ENCODE measurements at regions not wholly inside any gene's neighbourhood (a gene's known extent, or its start where the extent isn't known, plus 50 kb on each side); places are given as distances from the start of the nearest gene placed in this dataset.

DNA sequence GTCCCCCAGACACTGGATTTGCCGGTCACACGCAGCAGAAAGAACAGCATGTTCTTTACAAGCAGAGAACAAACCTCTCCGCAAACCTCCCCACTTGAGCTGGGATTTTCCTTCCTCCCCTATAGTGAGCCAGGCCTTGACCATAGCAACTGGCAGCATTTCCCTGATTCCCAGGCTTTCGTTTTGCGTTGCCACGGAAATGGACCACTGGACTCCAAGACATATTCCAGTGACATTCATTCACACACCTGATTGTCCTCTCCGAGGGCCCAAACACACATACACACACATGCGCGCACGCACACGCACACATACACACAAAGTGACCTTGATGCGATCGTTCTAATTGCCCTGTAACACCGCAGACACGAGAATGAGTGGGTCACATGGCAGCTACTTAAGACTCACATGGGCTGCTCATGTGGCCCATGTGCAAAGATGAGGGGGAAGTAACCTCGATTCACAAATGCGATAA is 80.9 kb upstream of the CPEB4 start:
- no peak for TF ChIP-seq ZFX (IDR thresholded peaks at IDR 0.05; ENCODE audit: borderline replicate concordance)
- TF ChIP-seq, protein P1, sequence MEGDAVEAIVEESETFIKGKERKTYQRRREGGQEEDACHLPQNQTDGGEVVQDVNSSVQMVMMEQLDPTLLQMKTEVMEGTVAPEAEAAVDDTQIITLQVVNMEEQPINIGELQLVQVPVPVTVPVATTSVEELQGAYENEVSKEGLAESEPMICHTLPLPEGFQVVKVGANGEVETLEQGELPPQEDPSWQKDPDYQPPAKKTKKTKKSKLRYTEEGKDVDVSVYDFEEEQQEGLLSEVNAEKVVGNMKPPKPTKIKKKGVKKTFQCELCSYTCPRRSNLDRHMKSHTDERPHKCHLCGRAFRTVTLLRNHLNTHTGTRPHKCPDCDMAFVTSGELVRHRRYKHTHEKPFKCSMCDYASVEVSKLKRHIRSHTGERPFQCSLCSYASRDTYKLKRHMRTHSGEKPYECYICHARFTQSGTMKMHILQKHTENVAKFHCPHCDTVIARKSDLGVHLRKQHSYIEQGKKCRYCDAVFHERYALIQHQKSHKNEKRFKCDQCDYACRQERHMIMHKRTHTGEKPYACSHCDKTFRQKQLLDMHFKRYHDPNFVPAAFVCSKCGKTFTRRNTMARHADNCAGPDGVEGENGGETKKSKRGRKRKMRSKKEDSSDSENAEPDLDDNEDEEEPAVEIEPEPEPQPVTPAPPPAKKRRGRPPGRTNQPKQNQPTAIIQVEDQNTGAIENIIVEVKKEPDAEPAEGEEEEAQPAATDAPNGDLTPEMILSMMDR (IDR thresholded peaks at IDR 0.05): no peak
- no peak overlapping the region for H3K27ac ChIP-seq

DNA sequence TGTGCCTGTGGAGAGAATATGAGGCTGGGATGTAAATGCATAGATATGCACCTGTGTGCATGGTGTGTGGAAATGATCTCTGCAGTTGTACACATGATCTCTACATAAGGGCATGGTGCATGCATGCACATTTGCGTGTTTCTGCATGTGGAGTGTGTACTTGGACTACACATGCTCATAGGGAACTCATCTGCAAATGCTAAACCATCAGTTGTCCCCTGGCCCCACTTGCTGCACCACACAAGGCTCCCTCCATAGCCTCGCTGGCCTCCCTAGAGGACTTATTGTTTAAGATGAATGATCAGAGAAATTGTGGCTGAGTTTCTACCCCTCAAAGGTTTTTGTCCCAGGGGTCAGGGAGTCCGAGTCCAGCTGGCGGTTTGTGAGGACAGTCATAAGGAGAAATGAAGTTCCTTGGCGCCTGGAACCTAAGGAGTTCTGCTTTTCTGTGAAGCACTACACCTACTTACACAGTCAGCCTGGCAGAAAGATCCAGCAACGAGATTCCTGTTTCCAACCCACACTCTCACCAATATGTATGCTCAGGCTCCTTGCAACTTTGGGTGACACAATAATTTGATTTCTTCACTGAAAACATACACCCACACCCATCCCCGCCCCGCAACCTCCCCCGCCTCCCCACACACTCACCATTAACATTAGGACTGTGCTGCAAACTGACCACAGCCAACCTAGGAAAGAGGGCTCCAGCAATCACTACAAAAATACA is 79.9 kb upstream of the CPEB4 start:
- TF ChIP-seq ZFX (IDR thresholded peaks at IDR 0.05; ENCODE audit: borderline replicate concordance): no peak
- TF ChIP-seq, protein P1 (IDR thresholded peaks at IDR 0.05): no peak
- no peak overlapping the region for H3K27ac ChIP-seq

DNA sequence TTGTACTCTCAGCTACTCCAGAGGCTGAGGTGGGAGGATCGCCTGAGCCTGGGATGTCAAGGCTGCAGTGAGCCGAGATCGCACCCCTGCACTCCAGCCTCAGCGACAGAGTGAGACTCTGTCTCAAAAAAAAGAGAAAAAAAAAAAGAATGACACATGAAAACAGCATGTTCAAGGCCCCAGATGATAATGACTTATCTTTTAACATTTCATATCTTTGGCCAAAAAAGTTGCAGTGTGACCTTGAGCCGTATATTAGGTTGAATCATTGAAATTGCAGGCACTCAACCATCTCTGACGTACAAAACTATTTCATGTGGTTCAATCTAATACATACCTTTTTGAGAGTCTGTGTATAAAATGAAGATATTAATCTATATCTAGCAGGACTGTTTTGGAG is 79.1 kb upstream of the CPEB4 start:
- no peak overlapping the region for H3K27ac ChIP-seq
- TF ChIP-seq ZFX (IDR thresholded peaks at IDR 0.05; ENCODE audit: borderline replicate concordance): no peak

GRCh38 chr5:173812811-173813550 is 75.2 kb upstream of the CPEB4 start:
- TF ChIP-seq, protein P1 (IDR thresholded peaks at IDR 0.05): no peak
- no peak for TF ChIP-seq ZFX (IDR thresholded peaks at IDR 0.05; ENCODE audit: borderline replicate concordance)
- H3K27ac ChIP-seq: no peak overlapping the region

- H3K27ac ChIP-seq: no peak overlapping the region
- TF ChIP-seq, protein P1 (IDR thresholded peaks at IDR 0.05): no peak
- TF ChIP-seq ZFX (IDR thresholded peaks at IDR 0.05; ENCODE audit: borderline replicate concordance): no peak
Measured at GRCh38 chr5:173814053-173814452, 74.1 kb upstream of the CPEB4 start.

- H3K27ac ChIP-seq: no peak overlapping the region
- TF ChIP-seq, protein P1 (IDR thresholded peaks at IDR 0.05): no peak
- TF ChIP-seq ZFX (IDR thresholded peaks at IDR 0.05; ENCODE audit: borderline replicate concordance): no peak
Measured at GRCh38 chr5:173815571-173815970, 72.6 kb upstream of the CPEB4 start.

DNA sequence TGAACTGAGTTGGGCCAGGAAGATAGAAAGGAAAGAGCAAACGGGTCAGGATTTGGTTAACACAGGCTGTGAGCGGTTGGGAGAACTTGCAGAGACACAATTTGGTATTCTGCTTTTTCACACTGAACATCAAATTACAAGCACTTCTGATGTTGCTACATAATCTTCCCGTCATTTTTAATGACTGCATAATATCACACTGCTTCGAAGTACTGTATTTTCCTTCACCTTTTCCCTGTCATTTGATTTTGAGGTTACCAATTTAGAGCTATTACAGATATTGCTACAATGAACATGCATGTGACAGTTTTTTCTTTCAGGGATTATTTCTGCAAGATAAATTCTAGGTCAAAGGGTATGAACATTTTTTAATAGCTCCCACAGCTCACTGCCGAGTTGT is 71.4 kb upstream of the CPEB4 start:
- H3K27ac ChIP-seq: no peak overlapping the region
- TF ChIP-seq, protein P1 (IDR thresholded peaks at IDR 0.05): no peak
- no peak for TF ChIP-seq ZFX (IDR thresholded peaks at IDR 0.05; ENCODE audit: borderline replicate concordance)
